GM12865 (cell line): ENCODE measurements at regions not wholly inside any gene's neighbourhood (a gene's known extent, or its start where the extent isn't known, plus 50 kb on each side); places are given as distances from the start of the nearest gene placed in this dataset.

ENCODE experiments used
- DNase-seq: peaks from one replicate; pipeline ENCODE4 v3.0.0; 2010; ENCODE audit warnings: low read depth
- H3K4me3 ChIP-seq: 2 replicates; pipeline ENCODE4 v1.5.1; 2011; ENCODE audit warnings: mild to moderate bottlenecking, low read depth, low read length, control low read depth
- CTCF ChIP-seq: IDR thresholded peaks from 2 replicates; pipeline ENCODE4 v1.5.1; 2011; ENCODE audit warnings: low read length, control low read depth, low read depth, inconsistent platforms; ENCODE audit not compliant: insufficient read depth; ENCODE audit errors: missing control alignments

- no peak for DNase-seq
- TF ChIP-seq CTCF: no peak
- no peak overlapping the region for H3K4me3 ChIP-seq
Measured at GRCh38 chr2:217058791-217059755, 199.2 kb upstream of the TNP1 start.

GRCh38 chr2:217057773-217058172 is 197.9 kb upstream of the TNP1 start:
- DNase-seq: no peak
- no peak overlapping the region for H3K4me3 ChIP-seq

GRCh38 chr2:217055624-217056023 is 195.8 kb upstream of the TNP1 start:
- no peak overlapping the region for H3K4me3 ChIP-seq
- no peak for DNase-seq
- TF ChIP-seq CTCF: no peak

More at GRCh38 chr2:217057773-217058172, 197.9 kb upstream of the TNP1 start:
- TF ChIP-seq CTCF: no peak

GRCh38 chr2:217054791-217055190 is 194.9 kb upstream of the TNP1 start:
- H3K4me3 ChIP-seq: no peak overlapping the region
- TF ChIP-seq CTCF: no peak
- peak; percentile 28 for DNase-seq

GRCh38 chr2:217052856-217053577 is 193.2 kb upstream of the TNP1 start:
- no peak for TF ChIP-seq CTCF
- H3K4me3 ChIP-seq: no peak overlapping the region
- no peak for DNase-seq

- TF ChIP-seq CTCF: no peak
- no peak for DNase-seq
Measured at GRCh38 chr2:217051416-217051815, 191.6 kb upstream of the TNP1 start.

More at GRCh38 chr2:217051416-217051815, 191.6 kb upstream of the TNP1 start:
- no peak overlapping the region for H3K4me3 ChIP-seq
